H9 (cell line): ENCODE measurements at regions not wholly inside any gene's neighbourhood (a gene's known extent, or its start where the extent isn't known, plus 50 kb on each side); places are given as distances from the start of the nearest gene placed in this dataset.

Source experiments
- DNase-seq: peaks from one replicate; pipeline ENCODE4 v3.0.0-alpha.2; 2017
- H2AFZ ChIP-seq: one replicate; pipeline ENCODE4 v1.6.1; 2013; ENCODE audit warnings: mild to moderate bottlenecking, low read length, control low read depth, moderate library complexity
- H2AK5ac ChIP-seq: 2 replicates; pipeline ENCODE4 v1.6.1; 2013; ENCODE audit warnings: low read length, control low read depth, mixed read lengths; ENCODE audit not compliant: insufficient read length
- H2BK120ac ChIP-seq: one replicate; pipeline ENCODE4 v1.6.1; 2013; ENCODE audit warnings: low read depth, mild to moderate bottlenecking, low read length, control low read depth, inconsistent platforms; ENCODE audit not compliant: poor library complexity, severe bottlenecking
- H2BK12ac ChIP-seq: 2 replicates; pipeline ENCODE4 v1.6.1; 2013; ENCODE audit warnings: low read length, control low read depth, mixed read lengths, low read depth; ENCODE audit not compliant: insufficient read length
- H2BK15ac ChIP-seq: 2 replicates; pipeline ENCODE4 v1.6.1; 2013; ENCODE audit warnings: low read depth, low read length, control low read depth
- H2BK20ac ChIP-seq: one replicate; pipeline ENCODE4 v1.6.1; 2013; ENCODE audit warnings: low read depth, mild to moderate bottlenecking, low read length, control low read depth, inconsistent platforms; ENCODE audit not compliant: poor library complexity, severe bottlenecking
- H2BK5ac ChIP-seq: 2 replicates; pipeline ENCODE4 v1.6.1; 2013; ENCODE audit warnings: low read length, control low read depth, mixed read lengths; ENCODE audit not compliant: insufficient read length
- H3K14ac ChIP-seq: 2 replicates; pipeline ENCODE4 v1.6.1; 2013; ENCODE audit warnings: low read length, control low read depth; ENCODE audit not compliant: insufficient read depth
- H3K18ac ChIP-seq: 2 replicates; pipeline ENCODE4 v1.6.1; 2013; ENCODE audit warnings: low read depth, mild to moderate bottlenecking, mixed read lengths, low read length, control low read depth; ENCODE audit not compliant: insufficient read length
- H3K23ac ChIP-seq: 2 replicates; pipeline ENCODE4 v1.6.1; 2013; ENCODE audit warnings: low read length, control low read depth, mixed read lengths, low read depth; ENCODE audit not compliant: insufficient read length
- H3K23me2 ChIP-seq: 2 replicates; pipeline ENCODE4 v1.6.1; 2013; ENCODE audit warnings: low read depth, mild to moderate bottlenecking, mixed read lengths, low read length, control low read depth; ENCODE audit not compliant: insufficient read length, poor library complexity, severe bottlenecking
- H3K27ac ChIP-seq: 2 replicates; pipeline ENCODE4 v1.5.1; 2013; ENCODE audit warnings: low read length, control low read depth, mixed read lengths, low read depth; ENCODE audit not compliant: insufficient read length
- H3K27me3 ChIP-seq: 2 replicates; pipeline ENCODE4 v1.6.1; 2013; ENCODE audit warnings: low read length, control low read depth, inconsistent platforms; ENCODE audit not compliant: insufficient read depth
- H3K4ac ChIP-seq: 2 replicates; pipeline ENCODE4 v1.6.1; 2013; ENCODE audit warnings: low read depth, mild to moderate bottlenecking, control low read depth, inconsistent platforms, low read length, moderate library complexity
- H3K4me1 ChIP-seq: 2 replicates; pipeline ENCODE4 v1.6.1; 2013; ENCODE audit warnings: low read length, control low read depth, inconsistent platforms; ENCODE audit not compliant: insufficient read depth
- H3K4me2 ChIP-seq: 2 replicates; pipeline ENCODE4 v1.6.1; 2013; ENCODE audit warnings: low read length, control low read depth, mixed read lengths; ENCODE audit not compliant: insufficient read length, insufficient read depth
- H3K56ac ChIP-seq: 2 replicates; pipeline ENCODE4 v1.6.1; 2013; ENCODE audit warnings: low read depth, mild to moderate bottlenecking, mixed read lengths, low read length, control low read depth; ENCODE audit not compliant: insufficient read length
- H3K79me1 ChIP-seq: 2 replicates; pipeline ENCODE4 v1.6.1; 2013; ENCODE audit warnings: low read depth, mild to moderate bottlenecking, moderate library complexity, low read length, control low read depth, inconsistent platforms; ENCODE audit not compliant: insufficient read depth, poor library complexity, severe bottlenecking
- H3K79me2 ChIP-seq: 2 replicates; pipeline ENCODE4 v1.6.1; 2013; ENCODE audit warnings: low read length, control low read depth, inconsistent platforms; ENCODE audit not compliant: insufficient read depth
- H3K9ac ChIP-seq: 2 replicates; pipeline ENCODE4 v1.6.1; 2013; ENCODE audit warnings: low read length, control low read depth, mixed read lengths; ENCODE audit not compliant: insufficient read length; ENCODE audit errors: extremely low read depth
- H3K9me3 ChIP-seq: one replicate; pipeline ENCODE4 v1.6.1; 2013; ENCODE audit warnings: low read depth, low read length, inconsistent platforms; ENCODE audit not compliant: control insufficient read depth
- H3T11ph ChIP-seq: one replicate; pipeline ENCODE4 v1.6.1; 2013; ENCODE audit warnings: mild to moderate bottlenecking, low read length, control low read depth, inconsistent platforms
- H4K20me1 ChIP-seq: one replicate; pipeline ENCODE4 v1.6.1; 2013; ENCODE audit not compliant: control insufficient read depth, insufficient read length, insufficient read depth
- H4K5ac ChIP-seq: 2 replicates; pipeline ENCODE4 v1.6.1; 2013; ENCODE audit warnings: low read depth, mild to moderate bottlenecking, mixed read lengths, low read length, control low read depth; ENCODE audit not compliant: insufficient read length
- H4K8ac ChIP-seq: replicated peaks from 2 replicates; pipeline ENCODE4 v1.6.1; 2013; ENCODE audit warnings: low read length, control low read depth, mixed read lengths, low read depth; ENCODE audit not compliant: insufficient read length
- H4K91ac ChIP-seq: 2 replicates; pipeline ENCODE4 v1.6.1; 2013; ENCODE audit warnings: low read depth, mild to moderate bottlenecking, moderate library complexity, mixed read lengths, low read length, control low read depth; ENCODE audit not compliant: insufficient read length
- H3K27ac Mint-ChIP-seq, 3 experiments: 2 replicates in 2 of 3; 3 replicates in 1 of 3; pipeline ENCODE4 v1.8.0; 2020 to 2021; ENCODE audit warnings: mixed read lengths in 3 of 3, mild to moderate bottlenecking in 1 of 3, moderate library complexity in 1 of 3
- H3K27me3 Mint-ChIP-seq: 2 replicates; pipeline ENCODE4 v1.8.0; 2021; ENCODE audit warnings: low read depth, mild to moderate bottlenecking, moderate library complexity, mixed read lengths
- H3K36me3 Mint-ChIP-seq, 3 experiments: 2 replicates in 2 of 3; 3 replicates in 1 of 3; pipeline ENCODE4 v1.8.0; 2020 to 2021; ENCODE audit warnings: low read depth in 3 of 3, mixed read lengths in 3 of 3; ENCODE audit not compliant: insufficient read depth in 1 of 3
- H3K4me1 Mint-ChIP-seq, 2 experiments: 2 replicates each; pipeline ENCODE4 v1.8.0; 2020; ENCODE audit warnings: mixed read lengths in 2 of 2
- H3K4me3 Mint-ChIP-seq, 2 experiments: 2 replicates in 1 of 2; 3 replicates in 1 of 2; pipeline ENCODE4 v1.8.0; 2020 to 2021; ENCODE audit warnings: mild to moderate bottlenecking in 2 of 2, mixed read lengths in 2 of 2, moderate library complexity in 1 of 2
- H3K9me3 Mint-ChIP-seq, 2 experiments: 2 replicates in 1 of 2; 3 replicates in 1 of 2; pipeline ENCODE4 v1.8.0; 2020; ENCODE audit warnings: mild to moderate bottlenecking in 2 of 2, mixed read lengths in 2 of 2, moderate library complexity in 1 of 2
- CTCF ChIP-seq: fragments of 200-600 bp; sonication (generic); conservative IDR thresholded peaks from 3 replicates; pipeline ENCODE4 v1.8.0; 2021; ENCODE audit warnings: antibody characterized with exemption, mild to moderate bottlenecking
- WGBS: extraction: QIAGEN DNeasy Blood & Tissue Kit; methylation state at CpG from one replicate; pipeline ENCODE4 v1.1.7; 2013; ENCODE audit warnings: missing lambda C conversion rate, low lambda C conversion rate, mixed read lengths; ENCODE audit not compliant: insufficient read length; ENCODE audit errors: extremely low coverage; 5-methylcytosine and 5-hydroxymethylcytosine counted together

- Histone ChIP-seq H2BK5ac (no peak overlapping the region), H2AFZ (no peak overlapping the region), H2BK12ac (no peak overlapping the region), H4K5ac (no peak overlapping the region), H3K27ac (no peak overlapping the region), H3K14ac (no peak overlapping the region), H3K79me2 (no peaks in the 10 kb centered on the region), H3K9me3 (no peaks in the 10 kb centered on the region), H3K79me1 (no peaks in the 10 kb centered on the region), H2BK120ac (no peak overlapping the region), H4K8ac (no peak overlapping the region), H4K20me1 (no peaks in the 10 kb centered on the region), H3K9ac (no peak overlapping the region), H3K4me1 (no peaks in the 10 kb centered on the region), H3K4ac (no peak overlapping the region), H3K23me2 (no peaks in the 10 kb centered on the region), H2BK20ac (no peak overlapping the region), H3K56ac (no peak overlapping the region), H3K4me2 (no peak overlapping the region), H3T11ph (no peak overlapping the region), H2BK15ac (no peak overlapping the region), H3K18ac (no peak overlapping the region), H4K91ac (no peak overlapping the region), H2AK5ac (no peak overlapping the region), H3K27me3 (no peaks in the 10 kb centered on the region), H3K23ac (no peak overlapping the region)
- TF ChIP-seq CTCF, result no peak
- Mint-ChIP-seq H3K4me1 (peaks cover 10 to 13% of the 10 kb centered on the region in 2 experiments), H3K27ac (no peak overlapping the region), H3K27me3 (no peaks in the 10 kb centered on the region), H3K36me3 (peaks cover 0 to 4% (median 2%) of the 10 kb centered on the region in 3 experiments; a peak in 1 of 7 replicates), H3K9me3 (peaks cover 3% of the 10 kb centered on the region in 2 experiments; a peak in 2 of 5 replicates), H3K4me3 (no peak overlapping the region)
- WGBS, result no CpG with 5 or more reads among the region's 5 CpGs
- no peak for DNase-seq
Observed at GRCh38 chr13:60765700-60766411, 368.8 kb downstream of the TDRD3 start.
